GM23338 (cell line): ENCODE measurements at regions not wholly inside any gene's neighbourhood (a gene's known extent, or its start where the extent isn't known, plus 50 kb on each side); places are given as distances from the start of the nearest gene placed in this dataset.

Experiments
- ATAC-seq: fragments of 200-7000 bp; cut with Tn5 transposase; 3 replicates; pipeline ENCODE4 v1.9.1; 2020
- DNase-seq: peaks from one replicate; pipeline ENCODE4 v3.0.0-alpha.2; 2015; ENCODE audit warnings: low spot score
- H2AFZ ChIP-seq: fragments of 200-600 bp; sonication (generic); 2 replicates; pipeline ENCODE4 v1.8.0; 2016; ENCODE audit warnings: antibody characterized with exemption, mild to moderate bottlenecking, moderate library complexity
- H3F3A ChIP-seq: fragments of 200-600 bp; sonication (generic); replicated peaks from 2 replicates; pipeline ENCODE4 v1.8.0; 2017; ENCODE audit warnings: antibody characterized with exemption, mixed run types, low read depth
- H3K27ac ChIP-seq: fragments of 200-600 bp; sonication (generic); 2 replicates; pipeline ENCODE4 v1.6.1; 2016; ENCODE audit warnings: low read depth
- H3K27me3 ChIP-seq: fragments of 200-600 bp; sonication (generic); 2 replicates; pipeline ENCODE4 v1.8.0; 2016; ENCODE audit warnings: mild to moderate bottlenecking, mixed run types, moderate library complexity; ENCODE audit not compliant: insufficient read depth
- H3K36me3 ChIP-seq: fragments of 200-600 bp; sonication (generic); 2 replicates; pipeline ENCODE4 v1.8.0; 2016; ENCODE audit warnings: mild to moderate bottlenecking; ENCODE audit not compliant: insufficient read depth
- H3K4me1 ChIP-seq: fragments of 200-600 bp; sonication (generic); 2 replicates; pipeline ENCODE4 v1.8.0; 2016; ENCODE audit warnings: mild to moderate bottlenecking, moderate library complexity; ENCODE audit not compliant: insufficient read depth
- H3K4me2 ChIP-seq: fragments of 200-600 bp; sonication (generic); 2 replicates; pipeline ENCODE4 v1.7.1; 2017; ENCODE audit warnings: mixed run types
- H3K4me3 ChIP-seq: fragments of 200-600 bp; sonication (generic); 2 replicates; pipeline ENCODE4 v1.6.1; 2016; ENCODE audit warnings: mixed run types
- H3K79me2 ChIP-seq: fragments of 200-600 bp; sonication (generic); replicated peaks from 2 replicates; pipeline ENCODE4 v1.8.0; 2017; ENCODE audit warnings: mild to moderate bottlenecking; ENCODE audit not compliant: insufficient read depth
- H3K9me2 ChIP-seq: fragments of 200-600 bp; sonication (generic); 2 replicates; pipeline ENCODE4 v1.8.0; 2017; ENCODE audit not compliant: insufficient read depth
- H4K20me1 ChIP-seq: fragments of 200-600 bp; sonication (generic); replicated peaks from 2 replicates; pipeline ENCODE4 v1.8.0; 2017; ENCODE audit warnings: mild to moderate bottlenecking; ENCODE audit not compliant: insufficient read depth
- H3K27ac Mint-ChIP-seq: 2 replicates; pipeline ENCODE4 v1.8.0; 2020; ENCODE audit warnings: inconsistent platforms, mild to moderate bottlenecking, moderate library complexity, mixed read lengths
- H3K27me3 Mint-ChIP-seq: 3 replicates; pipeline ENCODE4 v1.8.0; 2022; ENCODE audit warnings: low read depth, mild to moderate bottlenecking, moderate library complexity, mixed read lengths, inconsistent platforms; ENCODE audit not compliant: insufficient read depth, poor library complexity
- H3K36me3 Mint-ChIP-seq: 3 replicates; pipeline ENCODE4 v1.8.0; 2021; ENCODE audit warnings: low read depth, mild to moderate bottlenecking, inconsistent platforms, moderate library complexity, mixed read lengths
- H3K4me1 Mint-ChIP-seq: 3 replicates; pipeline ENCODE4 v1.8.0; 2020; ENCODE audit warnings: mild to moderate bottlenecking, inconsistent platforms, mixed read lengths
- H3K4me3 Mint-ChIP-seq: 3 replicates; pipeline ENCODE4 v1.8.0; 2021; ENCODE audit warnings: moderate library complexity, mild to moderate bottlenecking, inconsistent platforms, mixed read lengths
- H3K9me3 Mint-ChIP-seq: 3 replicates; pipeline ENCODE4 v1.8.0; 2020; ENCODE audit warnings: moderate library complexity, mild to moderate bottlenecking, inconsistent platforms, mixed read lengths
- CTCF ChIP-seq, 2 experiments: fragments of 200-600 bp in 1 of 2; sonication (generic) in 1 of 2; conservative IDR thresholded peaks; 2 replicates each; pipeline versions ENCODE4 v1.5.1 to v1.6.1; 2016 to 2017; ENCODE audit warnings: antibody characterized with exemption in 2 of 2, low read depth in 2 of 2, mild to moderate bottlenecking in 2 of 2, moderate library complexity in 1 of 2
- ETS1 ChIP-seq: IDR thresholded peaks from 2 replicates; pipeline ENCODE4 v1.6.1; 2016; ENCODE audit warnings: antibody characterized with exemption
- EZH2 ChIP-seq: fragments of 200-600 bp; sonication (generic); IDR thresholded peaks from one replicate; pipeline ENCODE4 v1.8.0; 2017; ENCODE audit warnings: antibody characterized with exemption, mild to moderate bottlenecking, low read depth; ENCODE audit not compliant: unreplicated experiment
- EZH2phosphoT487 ChIP-seq: fragments of 200-600 bp; sonication (generic); IDR thresholded peaks from one replicate; pipeline ENCODE4 v1.8.1; 2018; ENCODE audit warnings: antibody characterized with exemption; ENCODE audit not compliant: unreplicated experiment
- REST ChIP-seq: IDR thresholded peaks from one replicate; pipeline ENCODE4 v1.6.1; 2018; ENCODE audit warnings: antibody characterized with exemption; ENCODE audit not compliant: unreplicated experiment
- STAT1 ChIP-seq: IDR thresholded peaks from one replicate; pipeline ENCODE4 v1.6.1; 2016; ENCODE audit warnings: antibody characterized with exemption; ENCODE audit not compliant: unreplicated experiment
- ZNF114 ChIP-seq: fragments of 250-450 bp; sonication (Bioruptor Pico); IDR thresholded peaks from 2 replicates; pipeline ENCODE4 v1.5.0; 2020; ENCODE audit warnings: mild to moderate bottlenecking, moderate library complexity
- ZNF331 ChIP-seq: fragments of 250-450 bp; sonication (Bioruptor Pico); IDR thresholded peaks from 2 replicates; pipeline ENCODE4 v1.5.0; 2020; ENCODE audit warnings: low read depth, mild to moderate bottlenecking, moderate library complexity

GRCh38 chr2:128496700-128497099 lies 178.0 kb upstream of the HS6ST1 start (continued):
- TF ChIP-seq ETS1 (no peak), EZH2 (no peak), EZH2phosphoT487 (no peak), STAT1 (no peak), CTCF (conservative IDR thresholded peaks at IDR 0.05; ENCODE audit: low read depth in 2 of 2) (no peak), REST (no peak), ZNF331 (no peak)

GRCh38 chr2:128497461-128497860 lies 178.8 kb upstream of the HS6ST1 start:
- TF ChIP-seq ZNF331 (no peak), ZNF114 (CRISPR knock-in tag) (no peak)
- H3K4me1 Mint-ChIP-seq: peaks cover 21% of the 10 kb centered on the region
- Histone ChIP-seq H3K4me3 (no peak overlapping the region), H3K4me2 (no peak overlapping the region), H3K79me2 (no peaks in the 10 kb centered on the region), H3K27ac (no peak overlapping the region), H3K27me3 (no peaks in the 10 kb centered on the region; the same call in 1 of the 2 replicates), H3K36me3 (no peaks in the 10 kb centered on the region), H3K4me1 (peaks cover 15% of the 10 kb centered on the region), H4K20me1 (no peaks in the 10 kb centered on the region), H3K9me2 (no peaks in the 10 kb centered on the region), H2AFZ (no peak overlapping the region), H3F3A (peaks cover 6% of the 10 kb centered on the region)
- H3K27me3 Mint-ChIP-seq: no peaks in the 10 kb centered on the region
- DNase-seq: no peak
- ATAC-seq: no peak
- H3K9me3 Mint-ChIP-seq: peaks cover 4% of the 10 kb centered on the region; the same call in 2 of the 3 replicates
- H3K36me3 Mint-ChIP-seq: peaks cover 3% of the 10 kb centered on the region
- no peak overlapping the region for H3K4me3 Mint-ChIP-seq
- no peak overlapping the region for H3K27ac Mint-ChIP-seq
